ENCODE measurements at regions not wholly inside any gene's neighbourhood (a gene's known extent, or its start where the extent isn't known, plus 50 kb on each side); places are given as distances from the start of the nearest gene placed in this dataset.

- TF ChIP-seq USF2 (IDR thresholded peaks at IDR 0.05; ENCODE audit: borderline replicate concordance, low read depth, low read length): no peak
- TF ChIP-seq E2F4 (IDR thresholded peaks at IDR 0.05; ENCODE audit: low read depth, low read length): no peak
- TF ChIP-seq WRNIP1 (IDR thresholded peaks at IDR 0.05; ENCODE audit: borderline replicate concordance, low read depth, low read length): no peak
- no peak for TF ChIP-seq ATF3 (IDR thresholded peaks at IDR 0.05; ENCODE audit: borderline replicate concordance, extremely low read depth, low read depth, low read length)
- TF ChIP-seq TBL1XR1 (IDR thresholded peaks at IDR 0.05; ENCODE audit: low read depth, low read length): no peak
- no peak for TF ChIP-seq SP1 (IDR thresholded peaks at IDR 0.05; ENCODE audit: low read depth, low read length)
- no peak for TF ChIP-seq HDAC6 (IDR thresholded peaks at IDR 0.05; ENCODE audit: unreplicated experiment)
- no peak for TF ChIP-seq NR2F1 (conservative IDR thresholded peaks at IDR 0.05)
Observed at GRCh38 chr12:97752129-97752528, 289.5 kb downstream of the RMST start (continued).

GRCh38 chr12:97753332-97753731 lies 290.7 kb downstream of the RMST start:
- ChIA-PET RAD21 (ENCODE audit: unreplicated experiment) (no interaction called here), SMC1A (ENCODE audit: uncharacterized antibody, unreplicated experiment) (no interaction called here), POLR2A (no interaction called here), CTCF (no interaction called here)
- Histone ChIP-seq H3K36me3 (ENCODE audit: control insufficient read depth in 2 of 2, insufficient read depth in 2 of 2, low read length in 1 of 2) (no peaks in the 10 kb centered on the region), H3K79me2 (ENCODE audit: control insufficient read depth, insufficient read depth, low read length) (no peaks in the 10 kb centered on the region), H3K27ac (ENCODE audit: control insufficient read depth, insufficient read depth) (no peak overlapping the region), H3K4me3 (no peak overlapping the region), H3K4me2 (ENCODE audit: control insufficient read depth, insufficient read depth) (no peak overlapping the region), H3K4me1 (ENCODE audit: control insufficient read depth, insufficient read depth, low read length) (no peaks in the 10 kb centered on the region), H3K9ac (ENCODE audit: control insufficient read depth, insufficient read depth, low read length) (no peak overlapping the region), H3K9me3 (replicated peaks; ENCODE audit: control insufficient read depth, insufficient read depth, low read length) (no peaks in the 10 kb centered on the region), H4K20me1 (ENCODE audit: control insufficient read depth, insufficient read depth) (no peaks in the 10 kb centered on the region), H2AFZ (ENCODE audit: control insufficient read depth, low read depth, low read length) (no peak overlapping the region), H3K27me3 (replicated peaks in 1 of 2; ENCODE audit: control insufficient read depth in 2 of 2, insufficient read depth in 2 of 2, low read length in 1 of 2) (no peaks in the 10 kb centered on the region)
- ATAC-seq (no peak), FAIRE-seq (no peak), DNase-seq (ENCODE audit: low read depth, low spot score) (no peak)
- whole genome bisulfite sequencing (ENCODE audit: insufficient coverage, insufficient replicate concordance, low lambda C conversion rate, missing lambda C conversion rate): 49% methylated on average over 2 of the region's 2 CpGs
- intact Hi-C loops (cut with micrococcal nuclease; ENCODE audit: unreplicated experiment): no loop called here
- BruUV-seq (replicated peaks): no TSS peak
- in situ Hi-C loops (cut with MboI): no loop called here
- TF ChIP-seq POLR2A (IDR thresholded peaks at IDR 0.05; ENCODE audit: low read depth, low read length) (no peak), REST (IDR thresholded peaks at IDR 0.05; ENCODE audit: low read depth, low read length) (no peak), NBN (IDR thresholded peaks at IDR 0.05) (no peak), SIN3A (IDR thresholded peaks at IDR 0.05; ENCODE audit: low read depth, low read length) (no peak), ETV6 (conservative IDR thresholded peaks at IDR 0.05 in 1 of 2, IDR thresholded peaks at IDR 0.05 in 1 of 2; ENCODE audit: borderline replicate concordance in 1 of 2, low read depth in 1 of 2) (no peak)
